ENCODE measurements at regions not wholly inside any gene's neighbourhood (a gene's known extent, or its start where the extent isn't known, plus 50 kb on each side); places are given as distances from the start of the nearest gene placed in this dataset.
"Not testable (repeated sequence)": the region's sequence is repeated elsewhere in the genome, so short reads cannot be mapped to it uniquely, and the experiment has no call there.

DNA sequence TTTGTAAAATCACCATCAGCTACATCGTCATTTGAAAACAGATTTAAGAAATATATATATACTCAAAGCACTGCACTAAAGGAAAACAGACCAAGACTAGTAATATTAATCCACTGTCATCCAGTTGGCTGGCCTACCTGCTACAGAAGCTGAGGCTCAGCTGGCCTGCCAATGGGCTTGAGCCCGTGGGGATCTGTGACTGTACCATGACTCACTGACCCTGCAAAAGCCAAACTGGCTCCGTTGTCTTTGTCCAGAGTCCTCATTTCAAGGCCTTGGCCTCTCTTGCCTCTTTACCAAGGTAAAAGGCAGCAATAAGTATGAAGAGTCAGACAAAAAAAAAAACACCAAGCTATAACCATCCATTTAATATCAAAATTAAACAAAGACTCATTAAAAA is 463.5 kb upstream of the RASGRP1 start:
- Histone ChIP-seq H3K9me3 (no peaks in the 10 kb centered on the region), H3K27me3 (no peaks in the 10 kb centered on the region), H3K4me1 (no peaks in the 10 kb centered on the region), H3K4me3 (no peak overlapping the region), H3K36me3 (no peaks in the 10 kb centered on the region), H3K27ac (no peak overlapping the region)
- TF ChIP-seq POLR2A (IDR thresholded peaks at IDR 0.05) (no peak), EP300 (IDR thresholded peaks at IDR 0.05) (no peak)
- TF ChIP-seq, protein P1, sequence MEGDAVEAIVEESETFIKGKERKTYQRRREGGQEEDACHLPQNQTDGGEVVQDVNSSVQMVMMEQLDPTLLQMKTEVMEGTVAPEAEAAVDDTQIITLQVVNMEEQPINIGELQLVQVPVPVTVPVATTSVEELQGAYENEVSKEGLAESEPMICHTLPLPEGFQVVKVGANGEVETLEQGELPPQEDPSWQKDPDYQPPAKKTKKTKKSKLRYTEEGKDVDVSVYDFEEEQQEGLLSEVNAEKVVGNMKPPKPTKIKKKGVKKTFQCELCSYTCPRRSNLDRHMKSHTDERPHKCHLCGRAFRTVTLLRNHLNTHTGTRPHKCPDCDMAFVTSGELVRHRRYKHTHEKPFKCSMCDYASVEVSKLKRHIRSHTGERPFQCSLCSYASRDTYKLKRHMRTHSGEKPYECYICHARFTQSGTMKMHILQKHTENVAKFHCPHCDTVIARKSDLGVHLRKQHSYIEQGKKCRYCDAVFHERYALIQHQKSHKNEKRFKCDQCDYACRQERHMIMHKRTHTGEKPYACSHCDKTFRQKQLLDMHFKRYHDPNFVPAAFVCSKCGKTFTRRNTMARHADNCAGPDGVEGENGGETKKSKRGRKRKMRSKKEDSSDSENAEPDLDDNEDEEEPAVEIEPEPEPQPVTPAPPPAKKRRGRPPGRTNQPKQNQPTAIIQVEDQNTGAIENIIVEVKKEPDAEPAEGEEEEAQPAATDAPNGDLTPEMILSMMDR (IDR thresholded peaks at IDR 0.05): no peak
- ATAC-seq (ENCODE audit: low FRiP score in 2 of 2) (peak in 1 of 2 donors; percentile 88), DNase-seq (no peak)
- WGBS, 2 donors: 89 to 91% methylated on average over 3 of the region's 3 CpGs

DNA sequence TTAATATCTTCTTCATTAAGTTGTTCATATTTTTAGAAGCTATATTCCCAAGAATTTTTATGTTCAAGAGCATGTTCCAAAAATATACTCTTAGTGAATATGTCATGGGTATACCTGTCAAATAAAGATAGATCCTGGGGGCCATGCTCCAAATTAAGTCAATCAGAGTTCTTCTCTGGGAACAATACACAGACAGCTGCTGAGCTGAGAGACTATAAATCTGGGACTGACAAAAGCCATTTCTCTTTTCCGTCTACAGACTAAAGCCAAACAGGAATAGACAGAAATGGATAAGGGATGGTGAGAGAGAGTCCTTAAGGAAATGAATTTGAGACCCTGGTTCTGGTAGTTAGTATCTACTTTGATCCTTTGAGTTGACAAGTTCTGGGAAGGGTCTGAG is 465.1 kb upstream of the RASGRP1 start:
- Histone ChIP-seq H3K4me3 (no peak overlapping the region), H3K36me3 (no peaks in the 10 kb centered on the region), H3K4me1 (no peaks in the 10 kb centered on the region), H3K9me3 (no peaks in the 10 kb centered on the region), H3K27ac (no peak overlapping the region), H3K27me3 (no peaks in the 10 kb centered on the region)
- 74 to 93% methylated on average over 1 of the region's 1 CpG for WGBS, 2 donors
- DNase-seq (no peak), ATAC-seq (ENCODE audit: low FRiP score in 2 of 2) (no peak)
- no peak for TF ChIP-seq EP300 (IDR thresholded peaks at IDR 0.05)
- TF ChIP-seq, protein P1 (IDR thresholded peaks at IDR 0.05): no peak
- TF ChIP-seq POLR2A (IDR thresholded peaks at IDR 0.05): no peak
- TF ChIP-seq POLR2AphosphoS5 (IDR thresholded peaks at IDR 0.05): no peak

DNA sequence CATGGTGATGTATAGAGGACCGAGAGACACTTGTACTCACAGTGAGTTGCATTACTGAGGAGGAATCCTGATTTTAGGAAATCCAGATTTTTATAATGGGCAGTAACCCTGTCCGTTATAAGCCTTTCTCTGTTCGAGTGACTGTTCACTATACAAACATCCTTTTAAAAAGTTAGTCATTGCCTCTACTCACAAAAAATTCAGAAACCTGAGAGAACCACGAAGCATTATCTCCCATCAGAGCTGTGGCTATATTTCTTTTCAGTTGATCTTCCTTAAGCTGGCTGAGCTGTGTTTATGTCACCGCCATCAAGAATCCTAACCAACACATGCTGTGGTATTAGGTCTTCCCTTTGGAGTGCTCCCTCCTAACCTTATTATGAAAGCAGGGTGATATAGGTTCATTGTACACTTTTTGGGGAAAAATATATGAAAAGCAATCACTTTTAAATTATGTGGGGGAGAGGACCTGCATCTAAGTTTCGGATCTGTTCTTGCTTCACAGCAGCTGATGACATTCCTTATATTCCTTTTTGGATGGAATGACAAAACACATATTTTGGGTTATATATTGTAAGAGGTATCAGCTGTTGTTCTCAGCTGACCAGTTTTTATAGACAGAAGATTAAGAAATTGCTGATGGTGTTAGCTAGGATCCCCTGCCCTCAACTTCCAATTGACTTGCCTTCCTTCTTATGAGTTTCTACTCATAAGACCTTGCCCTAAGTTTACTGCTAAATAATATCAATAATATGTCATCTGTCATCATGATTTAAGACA is 465.9 kb upstream of the RASGRP1 start:
- Histone ChIP-seq H3K4me3 (no peak overlapping the region), H3K36me3 (no peaks in the 10 kb centered on the region), H3K27ac (no peak overlapping the region), H3K4me1 (no peaks in the 10 kb centered on the region), H3K27me3 (no peaks in the 10 kb centered on the region), H3K9me3 (no peaks in the 10 kb centered on the region)
- 91 to 92% methylated on average over 6 of the region's 6 CpGs for WGBS, 2 donors
- TF ChIP-seq, protein P1 (IDR thresholded peaks at IDR 0.05): no peak
- TF ChIP-seq EP300 (IDR thresholded peaks at IDR 0.05): no peak
- no peak for TF ChIP-seq POLR2AphosphoS5 (IDR thresholded peaks at IDR 0.05)
- TF ChIP-seq POLR2A (IDR thresholded peaks at IDR 0.05): no peak
- ATAC-seq (ENCODE audit: low FRiP score in 2 of 2) (no peak), DNase-seq (no peak)

DNA sequence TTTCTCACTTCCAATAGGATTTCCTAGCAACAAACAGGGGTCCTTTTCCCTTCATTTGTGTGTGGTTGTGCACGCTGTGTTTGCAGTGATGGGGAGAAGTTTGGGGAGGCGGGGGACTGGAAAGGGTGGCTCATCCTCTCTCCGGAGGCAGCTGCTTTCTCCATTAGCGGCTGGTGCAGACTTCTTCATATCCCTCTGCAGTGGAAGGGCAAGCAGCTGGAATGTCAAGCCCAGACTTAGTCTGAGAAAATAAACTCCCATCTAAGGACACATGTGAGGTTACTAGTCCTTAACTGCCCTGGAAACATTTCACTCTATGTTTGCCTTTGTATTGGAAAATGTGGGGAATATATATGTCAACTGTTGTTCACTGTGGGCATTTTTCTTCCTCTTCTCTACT is 467.0 kb upstream of the RASGRP1 start:
- Histone ChIP-seq H3K9me3 (no peaks in the 10 kb centered on the region), H3K27me3 (no peaks in the 10 kb centered on the region), H3K27ac (no peak overlapping the region), H3K4me3 (no peak overlapping the region), H3K36me3 (no peaks in the 10 kb centered on the region), H3K4me1 (no peaks in the 10 kb centered on the region)
- ATAC-seq (ENCODE audit: low FRiP score in 2 of 2) (no peak), DNase-seq (no peak)
- TF ChIP-seq EP300 (IDR thresholded peaks at IDR 0.05) (no peak), POLR2AphosphoS5 (IDR thresholded peaks at IDR 0.05) (no peak), POLR2A (IDR thresholded peaks at IDR 0.05) (no peak)
- TF ChIP-seq, protein P1 (IDR thresholded peaks at IDR 0.05): no peak
- 77 to 80% methylated on average over 4 of the region's 4 CpGs for WGBS, 2 donors

DNA sequence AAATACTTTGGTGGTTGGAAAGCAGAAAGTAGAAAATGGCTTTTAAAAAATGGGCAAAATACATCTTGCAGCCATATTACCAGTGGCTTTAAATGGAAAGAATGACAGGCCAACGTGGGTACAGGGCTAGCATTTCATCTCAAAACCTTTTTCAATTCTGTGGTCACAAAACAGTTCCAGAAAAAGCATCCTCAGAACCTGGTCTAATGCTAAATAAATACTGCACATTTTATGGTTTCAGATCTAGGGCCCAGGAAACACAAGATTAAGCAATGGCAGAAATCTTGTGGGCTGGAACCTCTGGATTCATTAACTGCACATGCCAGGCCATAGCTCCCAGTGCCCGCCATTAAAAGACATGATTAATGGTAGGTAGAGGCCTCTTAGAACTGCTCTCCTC is 470.2 kb upstream of the RASGRP1 start:
- Histone ChIP-seq H3K27ac (no peak overlapping the region), H3K9me3 (no peaks in the 10 kb centered on the region), H3K4me1 (no peaks in the 10 kb centered on the region), H3K36me3 (no peaks in the 10 kb centered on the region), H3K4me3 (no peak overlapping the region), H3K27me3 (no peaks in the 10 kb centered on the region)
- ATAC-seq (ENCODE audit: low FRiP score in 2 of 2): no peak
- 78 to 84% methylated on average over 2 of the region's 2 CpGs for WGBS, 2 donors
- TF ChIP-seq POLR2A (IDR thresholded peaks at IDR 0.05): no peak
- TF ChIP-seq POLR2AphosphoS5 (IDR thresholded peaks at IDR 0.05): no peak
- TF ChIP-seq, protein P1 (IDR thresholded peaks at IDR 0.05): no peak
- TF ChIP-seq EP300 (IDR thresholded peaks at IDR 0.05): no peak
- DNase-seq: no peak

DNA sequence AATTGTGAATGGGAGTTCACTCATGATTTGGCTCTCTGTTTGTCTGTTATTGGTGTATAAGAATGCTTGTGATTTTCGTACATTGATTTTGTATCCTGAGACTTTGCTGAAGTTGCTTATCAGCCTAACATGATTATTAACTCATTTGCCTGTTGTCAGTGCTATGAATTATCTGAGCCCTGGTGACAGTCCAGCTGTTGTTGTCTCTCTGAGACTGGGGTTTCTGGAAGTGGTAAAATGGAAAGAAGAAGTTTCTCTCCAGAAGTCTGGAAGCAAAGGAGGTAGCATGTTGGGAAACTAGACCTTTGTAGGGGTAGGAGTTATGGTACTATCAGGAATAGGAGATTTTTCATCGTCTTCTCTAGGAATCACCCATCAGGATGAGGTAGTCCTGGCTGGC is 473.0 kb upstream of the RASGRP1 start:
- not testable (repeated sequence) for H3K36me3 ChIP-seq; ATAC-seq (ENCODE audit: low FRiP score in 2 of 2); DNase-seq; H3K4me3 ChIP-seq; H3K9me3 ChIP-seq; H3K27me3 ChIP-seq; H3K27ac ChIP-seq; H3K4me1 ChIP-seq
- 94 to 95% methylated on average over 2 of the region's 2 CpGs for WGBS, 2 donors
